ENCODE measurements at regions not wholly inside any gene's neighbourhood (a gene's known extent, or its start where the extent isn't known, plus 50 kb on each side); places are given as distances from the start of the nearest gene placed in this dataset.
"Not testable (repeated sequence)": the region's sequence is repeated elsewhere in the genome, so short reads cannot be mapped to it uniquely, and the experiment has no call there.

DNA sequence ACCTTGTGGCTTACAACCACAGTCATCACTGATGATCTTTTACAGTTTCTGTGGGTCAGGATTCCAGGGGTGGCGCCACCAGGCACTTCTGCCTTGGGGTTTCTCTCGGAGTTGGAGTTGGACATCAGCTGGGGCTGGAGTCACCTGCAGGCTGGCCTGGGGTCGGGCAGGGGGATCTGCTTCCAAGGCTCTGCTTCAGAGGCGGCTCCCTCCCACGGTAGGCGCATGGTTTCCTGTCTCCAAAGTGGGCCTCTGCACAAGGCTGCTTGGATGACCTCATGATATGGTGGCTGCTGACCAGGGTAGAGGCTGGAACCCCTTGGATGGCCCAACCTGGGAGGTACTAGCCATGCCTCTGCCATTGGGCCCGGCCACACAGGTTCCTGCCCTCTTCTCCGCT, 170.6 kb upstream of the CIBAR2 start:
- no peak overlapping the region for H3K4me3 ChIP-seq (ENCODE audit: low read depth in 1 of 5, low read length in 5 of 5)
- no peaks in the 10 kb centered on the region for H3K36me3 ChIP-seq (ENCODE audit: control insufficient read depth in 5 of 5, insufficient read depth in 5 of 5, low read length in 5 of 5)
- peaks cover 8 to 61% (median 51%) of the 10 kb centered on the region in 5 donors for H3K4me1 ChIP-seq (ENCODE audit: control insufficient read depth in 5 of 5, insufficient read depth in 5 of 5, low read length in 5 of 5)
- no peak overlapping the region for H3K27ac ChIP-seq (ENCODE audit: low read depth, low read length)
- H3K9me3 ChIP-seq (ENCODE audit: control insufficient read depth in 5 of 5, low read length in 5 of 5), result no peaks in the 10 kb centered on the region
- no peaks in the 10 kb centered on the region for H3K27me3 ChIP-seq (ENCODE audit: control insufficient read depth in 5 of 5, insufficient read depth in 4 of 5, low read length in 5 of 5)
- no peak overlapping the region for H3K9ac ChIP-seq (ENCODE audit: low read length in 5 of 5)

DNA sequence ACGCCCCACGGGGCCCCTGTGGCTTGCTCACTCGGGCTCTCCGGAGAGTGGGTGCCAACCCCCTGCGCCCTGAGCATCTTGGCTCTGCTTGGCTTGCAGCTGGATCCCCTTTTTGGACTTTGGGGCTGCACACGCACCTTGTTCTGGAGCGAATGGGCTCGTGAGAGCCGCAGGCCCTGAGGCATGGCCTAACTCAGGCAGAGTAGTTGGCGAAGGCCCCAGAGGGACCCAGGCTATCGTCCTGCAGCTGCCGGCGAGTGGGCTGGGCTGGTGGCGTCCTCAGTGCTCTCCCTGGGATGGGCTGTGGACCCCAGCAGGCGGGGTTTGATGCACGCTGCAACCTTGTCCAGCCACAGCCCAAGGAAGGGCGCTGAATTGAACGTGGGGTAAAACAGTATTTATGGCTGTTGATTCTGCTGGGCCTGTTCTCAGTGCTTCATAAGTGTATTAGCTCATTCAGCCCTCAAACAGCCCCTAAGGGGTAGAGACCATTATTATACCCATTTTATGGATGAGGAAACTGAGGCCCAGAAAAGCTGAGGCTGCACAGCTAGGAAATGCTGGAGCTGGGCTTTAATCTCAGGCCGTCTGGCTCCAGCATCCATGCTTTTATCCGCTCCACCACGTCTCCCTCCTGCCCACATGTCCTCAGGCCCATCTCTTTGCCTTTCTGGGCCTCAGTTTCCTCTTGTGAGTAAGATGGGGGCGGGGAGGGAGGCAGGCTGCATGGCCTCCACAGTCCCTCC, 171.2 kb upstream of the CIBAR2 start:
- peaks cover 8 to 55% (median 48%) of the 10 kb centered on the region in 5 donors for H3K4me1 ChIP-seq (ENCODE audit: control insufficient read depth in 5 of 5, insufficient read depth in 5 of 5, low read length in 5 of 5)
- H3K27me3 ChIP-seq (ENCODE audit: control insufficient read depth in 5 of 5, insufficient read depth in 4 of 5, low read length in 5 of 5), result no peaks in the 10 kb centered on the region
- H3K9me3 ChIP-seq (ENCODE audit: control insufficient read depth in 5 of 5, low read length in 5 of 5), result no peaks in the 10 kb centered on the region
- H3K36me3 ChIP-seq (ENCODE audit: control insufficient read depth in 5 of 5, insufficient read depth in 5 of 5, low read length in 5 of 5), result no peaks in the 10 kb centered on the region
- H3K4me3 ChIP-seq (ENCODE audit: low read depth in 1 of 5, low read length in 5 of 5), result no peak overlapping the region
- no peak overlapping the region for H3K9ac ChIP-seq (ENCODE audit: low read length in 5 of 5)
- H3K27ac ChIP-seq (ENCODE audit: low read depth, low read length), result no peak overlapping the region

DNA sequence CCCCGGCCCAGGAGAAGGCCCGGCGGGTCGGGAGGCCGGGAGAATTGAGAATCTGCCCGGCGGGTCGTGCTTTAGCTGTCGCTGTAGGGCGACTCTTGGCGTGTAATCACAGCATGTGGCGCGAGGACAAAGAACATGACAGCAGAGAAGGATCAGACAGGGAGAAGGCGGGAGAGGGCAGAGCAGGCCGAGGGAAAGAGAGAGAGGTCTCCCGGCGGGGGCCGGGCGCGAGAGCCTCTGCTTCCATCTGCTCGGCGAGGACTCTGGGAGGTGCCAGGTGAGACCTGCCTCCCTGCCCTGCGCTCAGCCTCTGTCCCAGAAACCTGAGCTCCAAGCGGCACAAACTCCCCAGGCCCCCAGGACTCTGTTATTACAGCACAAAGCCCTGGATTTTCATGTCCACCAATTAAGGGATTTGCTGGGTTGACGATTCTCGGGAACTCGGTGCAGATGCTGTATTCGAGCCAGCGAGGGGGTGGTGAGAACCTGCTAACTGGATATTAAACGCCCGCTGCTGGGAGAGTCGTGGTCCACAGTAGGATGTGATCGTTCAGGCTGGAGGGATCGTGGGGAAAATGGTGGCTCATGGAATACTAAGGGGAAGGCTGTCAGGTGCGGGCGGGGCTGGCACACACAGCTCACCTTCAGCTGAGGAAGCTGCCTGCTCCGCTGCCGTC, 172.0 kb upstream of the CIBAR2 start:
- no peak overlapping the region for H3K4me3 ChIP-seq (ENCODE audit: low read depth in 1 of 5, low read length in 5 of 5)
- H3K9ac ChIP-seq (ENCODE audit: low read length in 5 of 5), result no peak overlapping the region
- H3K9me3 ChIP-seq (ENCODE audit: control insufficient read depth in 5 of 5, low read length in 5 of 5), result no peaks in the 10 kb centered on the region
- H3K36me3 ChIP-seq (ENCODE audit: control insufficient read depth in 5 of 5, insufficient read depth in 5 of 5, low read length in 5 of 5), result no peaks in the 10 kb centered on the region
- no peaks in the 10 kb centered on the region for H3K27me3 ChIP-seq (ENCODE audit: control insufficient read depth in 5 of 5, insufficient read depth in 4 of 5, low read length in 5 of 5)
- no peak overlapping the region for H3K27ac ChIP-seq (ENCODE audit: low read depth, low read length)
- peaks cover 2 to 54% (median 41%) of the 10 kb centered on the region in 5 donors for H3K4me1 ChIP-seq (ENCODE audit: control insufficient read depth in 5 of 5, insufficient read depth in 5 of 5, low read length in 5 of 5)

- no peaks in the 10 kb centered on the region for H3K27me3 ChIP-seq (ENCODE audit: control insufficient read depth in 5 of 5, insufficient read depth in 4 of 5, low read length in 5 of 5)
- peak overlapping the region; percentile 86 for H3K27ac ChIP-seq (ENCODE audit: low read depth, low read length)
- no peaks in the 10 kb centered on the region for H3K36me3 ChIP-seq (ENCODE audit: control insufficient read depth in 5 of 5, insufficient read depth in 5 of 5, low read length in 5 of 5)
- no peak overlapping the region for H3K4me3 ChIP-seq (ENCODE audit: low read depth in 1 of 5, low read length in 5 of 5)
- no peak overlapping the region for H3K9ac ChIP-seq (ENCODE audit: low read length in 5 of 5)
- H3K9me3 ChIP-seq (ENCODE audit: control insufficient read depth in 5 of 5, low read length in 5 of 5), result no peaks in the 10 kb centered on the region
- peaks cover 1 to 54% (median 37%) of the 10 kb centered on the region in 5 donors for H3K4me1 ChIP-seq (ENCODE audit: control insufficient read depth in 5 of 5, insufficient read depth in 5 of 5, low read length in 5 of 5)
Observed at GRCh38 chr16:85285681-85286065, 173.4 kb upstream of the CIBAR2 start.

DNA sequence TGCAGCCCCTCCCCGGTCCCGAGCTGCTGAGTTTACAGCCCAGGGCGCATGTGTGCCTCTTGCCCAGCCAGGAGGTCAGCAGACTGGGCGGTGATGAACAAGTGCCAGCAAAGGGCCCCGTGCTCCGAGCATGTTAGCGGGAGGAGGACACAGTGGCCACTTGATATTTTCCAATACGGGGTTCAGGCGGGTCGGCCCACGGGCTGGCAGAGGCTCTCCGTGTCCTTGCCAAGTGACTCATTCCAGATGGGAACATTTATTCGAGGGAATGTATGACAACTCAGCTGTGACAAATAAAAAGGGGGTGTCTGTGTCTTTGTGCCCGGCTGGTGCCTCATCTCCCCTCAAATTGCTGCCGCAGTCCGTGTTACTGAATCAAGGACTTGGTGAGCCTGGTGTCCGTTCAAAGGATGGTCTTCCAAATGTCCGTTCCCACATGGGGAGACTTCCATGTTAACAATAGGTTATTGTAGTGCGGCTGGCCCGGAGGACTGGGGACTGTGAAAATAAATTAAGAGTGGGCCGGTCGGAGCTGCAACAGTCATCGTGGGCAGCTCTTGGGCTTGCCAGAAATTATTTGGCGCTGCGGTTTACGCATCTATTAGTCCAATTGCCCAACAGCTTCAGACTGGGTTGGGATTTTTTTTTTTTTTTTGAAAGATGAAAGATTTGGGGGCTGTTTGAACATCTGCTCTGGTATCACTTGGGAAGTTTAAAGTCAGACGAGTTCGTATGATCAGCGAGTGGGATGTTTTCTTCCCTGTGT, 174.0 kb upstream of the CIBAR2 start:
- Histone ChIP-seq H3K36me3 (ENCODE audit: control insufficient read depth in 5 of 5, insufficient read depth in 5 of 5, low read length in 5 of 5) (no peaks in the 10 kb centered on the region), H3K27ac (ENCODE audit: low read depth, low read length) (peak overlapping the region; percentile 86), H3K4me1 (ENCODE audit: control insufficient read depth in 5 of 5, insufficient read depth in 5 of 5, low read length in 5 of 5) (peaks cover 5 to 57% (median 40%) of the 10 kb centered on the region in 5 donors), H3K9ac (ENCODE audit: low read length in 5 of 5) (peak overlapping the region in 2 of 5 donors; percentile 47), H3K27me3 (ENCODE audit: control insufficient read depth in 5 of 5, insufficient read depth in 4 of 5, low read length in 5 of 5) (no peaks in the 10 kb centered on the region), H3K4me3 (ENCODE audit: low read depth in 1 of 5, low read length in 5 of 5) (no peak overlapping the region), H3K9me3 (ENCODE audit: control insufficient read depth in 5 of 5, low read length in 5 of 5) (no peaks in the 10 kb centered on the region)

DNA sequence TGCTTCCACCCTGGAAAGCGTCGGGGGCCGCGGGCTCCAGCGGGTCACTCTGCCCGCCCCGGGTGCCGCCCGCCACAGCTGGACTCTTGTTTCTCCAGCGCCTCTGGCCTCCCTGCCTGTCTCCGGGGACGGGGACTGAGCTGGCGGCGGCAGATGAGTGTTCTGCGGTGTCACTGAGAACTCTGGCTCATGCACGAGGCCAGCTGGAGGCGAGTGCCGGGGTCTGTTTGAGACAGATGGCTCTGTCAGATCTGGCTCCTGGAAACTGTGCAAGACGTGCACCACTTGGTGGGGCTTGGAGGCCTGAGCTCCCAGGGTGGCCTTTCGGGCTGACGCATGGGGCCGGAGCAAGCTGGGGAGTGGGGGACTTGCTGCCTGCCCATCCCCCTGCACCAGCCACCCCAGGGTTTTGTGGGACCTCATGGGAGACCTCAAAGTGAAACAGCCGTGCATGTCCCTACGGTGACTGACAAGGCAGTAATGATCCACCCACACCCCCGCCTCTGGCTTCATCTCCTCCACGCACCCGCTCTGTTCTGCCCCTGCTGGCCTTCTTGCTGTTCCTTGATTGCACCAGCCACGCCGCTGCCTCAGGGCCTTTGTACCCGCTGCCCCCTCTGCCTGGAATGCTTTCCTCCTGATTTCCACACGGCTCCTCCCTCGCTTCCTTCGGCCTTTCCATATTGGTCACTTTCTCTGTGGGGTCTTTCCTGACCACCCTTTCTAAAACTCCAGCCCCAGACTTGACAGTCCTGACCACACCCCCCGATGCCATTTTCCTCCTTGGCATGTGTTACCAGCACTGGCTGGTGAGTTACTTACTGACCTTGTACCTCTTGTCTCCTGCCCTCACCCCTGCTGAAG, 174.9 kb upstream of the CIBAR2 start:
- H3K36me3 ChIP-seq (ENCODE audit: control insufficient read depth in 5 of 5, insufficient read depth in 5 of 5, low read length in 5 of 5), result no peaks in the 10 kb centered on the region
- H3K9me3 ChIP-seq (ENCODE audit: control insufficient read depth in 5 of 5, low read length in 5 of 5), result no peaks in the 10 kb centered on the region
- peak overlapping the region in 2 of 5 donors; percentile 21 to 23 for H3K4me3 ChIP-seq (ENCODE audit: low read depth in 1 of 5, low read length in 5 of 5)
- peak overlapping the region in 2 of 5 donors; percentile 47 for H3K9ac ChIP-seq (ENCODE audit: low read length in 5 of 5)
- H3K27ac ChIP-seq (ENCODE audit: low read depth, low read length), result peak overlapping the region; percentile 86
- H3K27me3 ChIP-seq (ENCODE audit: control insufficient read depth in 5 of 5, insufficient read depth in 4 of 5, low read length in 5 of 5), result no peaks in the 10 kb centered on the region
- peaks cover 5 to 64% (median 47%) of the 10 kb centered on the region in 5 donors for H3K4me1 ChIP-seq (ENCODE audit: control insufficient read depth in 5 of 5, insufficient read depth in 5 of 5, low read length in 5 of 5)

- peak overlapping the region in 2 of 5 donors; percentile 41 to 47 for H3K9ac ChIP-seq (ENCODE audit: low read length in 5 of 5)
- H3K4me3 ChIP-seq (ENCODE audit: low read depth in 1 of 5, low read length in 5 of 5); H3K9me3 ChIP-seq (ENCODE audit: control insufficient read depth in 5 of 5, low read length in 5 of 5); H3K27me3 ChIP-seq (ENCODE audit: control insufficient read depth in 5 of 5, insufficient read depth in 4 of 5, low read length in 5 of 5); H3K36me3 ChIP-seq (ENCODE audit: control insufficient read depth in 5 of 5, insufficient read depth in 5 of 5, low read length in 5 of 5): not testable (repeated sequence)
- peaks cover 5 to 64% (median 47%) of the 10 kb centered on the region in 5 donors for H3K4me1 ChIP-seq (ENCODE audit: control insufficient read depth in 5 of 5, insufficient read depth in 5 of 5, low read length in 5 of 5)
- peak overlapping the region; percentile 86 for H3K27ac ChIP-seq (ENCODE audit: low read depth, low read length)
Observed at GRCh38 chr16:85287815-85288109, 175.5 kb upstream of the CIBAR2 start.

- Histone ChIP-seq H3K9me3 (ENCODE audit: control insufficient read depth in 5 of 5, low read length in 5 of 5) (no peaks in the 10 kb centered on the region), H3K36me3 (ENCODE audit: control insufficient read depth in 5 of 5, insufficient read depth in 5 of 5, low read length in 5 of 5) (no peaks in the 10 kb centered on the region), H3K9ac (ENCODE audit: low read length in 5 of 5) (peak overlapping the region in 1 of 5 donors; percentile 35), H3K27me3 (ENCODE audit: control insufficient read depth in 5 of 5, insufficient read depth in 4 of 5, low read length in 5 of 5) (no peaks in the 10 kb centered on the region), H3K4me1 (ENCODE audit: control insufficient read depth in 5 of 5, insufficient read depth in 5 of 5, low read length in 5 of 5) (peaks cover 5 to 64% (median 47%) of the 10 kb centered on the region in 5 donors), H3K27ac (ENCODE audit: low read depth, low read length) (peak overlapping the region; percentile 86), H3K4me3 (ENCODE audit: low read depth in 1 of 5, low read length in 5 of 5) (no peak overlapping the region)
Observed at GRCh38 chr16:85288341-85288868, 176.1 kb upstream of the CIBAR2 start.

GRCh38 chr16:85288869-85289660, 176.8 kb upstream of the CIBAR2 start:
- no peaks in the 10 kb centered on the region for H3K9me3 ChIP-seq (ENCODE audit: control insufficient read depth in 5 of 5, low read length in 5 of 5)
- peak overlapping the region in 1 of 5 donors; percentile 35 for H3K9ac ChIP-seq (ENCODE audit: low read length in 5 of 5)
- peaks cover 9 to 70% (median 53%) of the 10 kb centered on the region in 5 donors for H3K4me1 ChIP-seq (ENCODE audit: control insufficient read depth in 5 of 5, insufficient read depth in 5 of 5, low read length in 5 of 5)
- no peaks in the 10 kb centered on the region for H3K27me3 ChIP-seq (ENCODE audit: control insufficient read depth in 5 of 5, insufficient read depth in 4 of 5, low read length in 5 of 5)
- no peaks in the 10 kb centered on the region for H3K36me3 ChIP-seq (ENCODE audit: control insufficient read depth in 5 of 5, insufficient read depth in 5 of 5, low read length in 5 of 5)
- H3K4me3 ChIP-seq (ENCODE audit: low read depth in 1 of 5, low read length in 5 of 5), result no peak overlapping the region
- peak overlapping the region; percentile 86 for H3K27ac ChIP-seq (ENCODE audit: low read depth, low read length)

Data from subcutaneous abdominal adipose tissue (tissue), 5 donors.